Panc1 (cell line): ENCODE measurements at regions not wholly inside any gene's neighbourhood (a gene's known extent, or its start where the extent isn't known, plus 50 kb on each side); places are given as distances from the start of the nearest gene placed in this dataset.

Experiments used
- ATAC-seq: fragments of 200-7000 bp; cut with Tn5 transposase; 2 replicates; pipeline ENCODE4 v1.9.1; 2020; ENCODE audit warnings: mild to moderate bottlenecking, moderate library complexity
- BruUV-seq: library from RNA; stranded (reverse); fragments of 400-500 nt; replicated peaks from 2 replicates; lab custom pipeline; 2021; lab: Mats Ljungman, UMichigan
- CTCF ChIA-PET: fragments of 300-600 bp; sonication (Branson Sonifier 250); formaldehyde crosslinking; loops from one replicate; lab custom pipeline; 2022; ENCODE audit warnings: antibody characterized with exemption; lab: Charles Lee
- POLR2A ChIA-PET: fragments of 300-600 bp; sonication (Branson Sonifier 250); formaldehyde crosslinking; loops from one replicate; lab custom pipeline; 2022; ENCODE audit warnings: antibody characterized with exemption; lab: Charles Lee
- DNase-seq: peaks from one replicate; pipeline ENCODE4 v3.0.0-alpha.2; 2010; ENCODE audit warnings: low read depth, low spot score
- H3K27ac ChIP-seq: 2 replicates; pipeline ENCODE4 v1.5.1; 2011; ENCODE audit warnings: mild to moderate bottlenecking, low read length, inconsistent platforms
- H3K27me3 ChIP-seq: fragments of 200-500 bp; sonication (Bioruptor generic); 2 replicates; pipeline ENCODE4 v1.6.0; 2014; ENCODE audit warnings: low read length, inconsistent platforms; ENCODE audit not compliant: control insufficient read depth, insufficient read depth
- H3K36me3 ChIP-seq: fragments of 200-500 bp; sonication (Bioruptor generic); 2 replicates; pipeline ENCODE4 v1.5.1; 2014; ENCODE audit warnings: inconsistent platforms, mild to moderate bottlenecking, low read length, moderate library complexity; ENCODE audit not compliant: control insufficient read depth, insufficient read depth
- H3K4me1 ChIP-seq: 2 replicates; pipeline ENCODE4 v1.5.1; 2011; ENCODE audit warnings: inconsistent platforms, mild to moderate bottlenecking, low read length, moderate library complexity; ENCODE audit not compliant: control insufficient read depth, insufficient read depth
- H3K4me3 ChIP-seq, 2 experiments: 2 replicates each; pipeline ENCODE4 v1.5.1; 2011 to 2012; ENCODE audit warnings: low read depth in 2 of 2, low read length in 2 of 2, mild to moderate bottlenecking in 2 of 2, inconsistent platforms in 1 of 2, moderate library complexity in 1 of 2
- H3K9me3 ChIP-seq: fragments of 200-500 bp; sonication (Bioruptor generic); 2 replicates; pipeline ENCODE4 v1.5.1; 2014; ENCODE audit warnings: low read depth, mild to moderate bottlenecking, inconsistent platforms, low read length, moderate library complexity; ENCODE audit not compliant: control insufficient read depth, insufficient read depth
- CTCF ChIP-seq: fragments of 450-650 bp; IDR thresholded peaks from 2 replicates; pipeline ENCODE4 v1.5.1; 2017; ENCODE audit warnings: mild to moderate bottlenecking
- POLR2AphosphoS5 ChIP-seq: IDR thresholded peaks from 2 replicates; pipeline ENCODE4 v1.6.1; 2012; ENCODE audit warnings: mild to moderate bottlenecking, low read depth, low read length, moderate library complexity
- REST ChIP-seq, 2 experiments: IDR thresholded peaks; 2 replicates each; pipeline ENCODE4 v1.6.1; 2011 to 2012; ENCODE audit warnings: low read depth in 2 of 2, control low read depth in 1 of 2, low read length in 1 of 2, mild to moderate bottlenecking in 1 of 2, moderate library complexity in 1 of 2; ENCODE audit not compliant: insufficient read depth in 1 of 2
- SIN3A ChIP-seq: IDR thresholded peaks from 2 replicates; pipeline ENCODE4 v1.6.1; 2012; ENCODE audit warnings: low read depth, mild to moderate bottlenecking, low read length, moderate library complexity, borderline replicate concordance; ENCODE audit not compliant: insufficient read depth
- TCF7L2 ChIP-seq: IDR thresholded peaks from 2 replicates; pipeline ENCODE4 v1.6.1; 2011; ENCODE audit warnings: mild to moderate bottlenecking, low read depth, low read length, inconsistent platforms
- in situ Hi-C: cut with HindIII; loops from 2 replicates; pipeline ENCODE4 v1.10.0; 2016; ENCODE audit warnings: low sequenced_read_pairs, low pct_unique_long_range_greater_than_20kb
- intact Hi-C: fragments of 100-400 bp; cut with micrococcal nuclease; formaldehyde crosslinking; loops from one replicate; pipeline ENCODE4 v1.10.0; 2022; ENCODE audit not compliant: unreplicated experiment

GRCh38 chr4:177236886-177237285 is 72.8 kb upstream of the NEIL3 start:
- Histone ChIP-seq H3K4me3 (no peak overlapping the region), H3K27ac (no peak overlapping the region), H3K4me1 (no peaks in the 10 kb centered on the region), H3K27me3 (no peaks in the 10 kb centered on the region), H3K36me3 (no peaks in the 10 kb centered on the region), H3K9me3 (no peaks in the 10 kb centered on the region)
- TF ChIP-seq SIN3A (no peak), CTCF (no peak), REST (IDR thresholded peaks at IDR 0.05; ENCODE audit: insufficient read depth in 1 of 2, low read depth in 2 of 2, low read length in 1 of 2) (no peak), POLR2AphosphoS5 (no peak), TCF7L2 (no peak)
- POLR2A ChIA-PET: no interaction called here
- intact Hi-C loops: no loop called here
- no TSS peak for BruUV-seq
- no peak for DNase-seq
- no peak for ATAC-seq
- CTCF ChIA-PET: no interaction called here
- in situ Hi-C loops: no loop called here

- no peak for DNase-seq
- no peaks in the 10 kb centered on the region for H3K27me3 ChIP-seq
- intact Hi-C loops: no loop called here
- H3K4me1 ChIP-seq: no peaks in the 10 kb centered on the region
- H3K27ac ChIP-seq: no peak overlapping the region
- H3K36me3 ChIP-seq: no peaks in the 10 kb centered on the region
- ChIA-PET POLR2A (no interaction called here), CTCF (no interaction called here)
- no peaks in the 10 kb centered on the region for H3K9me3 ChIP-seq
- TF ChIP-seq TCF7L2: no peak
- no peak for TF ChIP-seq CTCF
- TF ChIP-seq POLR2AphosphoS5: no peak
- no peak for TF ChIP-seq REST (IDR thresholded peaks at IDR 0.05; ENCODE audit: insufficient read depth in 1 of 2, low read depth in 2 of 2, low read length in 1 of 2)
- no peak for TF ChIP-seq SIN3A
- no peak overlapping the region for H3K4me3 ChIP-seq
- BruUV-seq: no TSS peak
- no peak for ATAC-seq
- in situ Hi-C loops: no loop called here
These were observed 72.4 kb upstream of the NEIL3 start for GRCh38 chr4:177237291-177237690.
